GM19238 (cell line): ENCODE measurements at regions not wholly inside any gene's neighbourhood (a gene's known extent, or its start where the extent isn't known, plus 50 kb on each side); places are given as distances from the start of the nearest gene placed in this dataset.
"Not testable (repeated sequence)": the region's sequence is repeated elsewhere in the genome, so short reads cannot be mapped to it uniquely, and the experiment has no call there.

Experiments used
- DNase-seq: peaks from one replicate; pipeline ENCODE4 v3.0.0; 2011; ENCODE audit warnings: low spot score; ENCODE audit not compliant: insufficient read length

DNA sequence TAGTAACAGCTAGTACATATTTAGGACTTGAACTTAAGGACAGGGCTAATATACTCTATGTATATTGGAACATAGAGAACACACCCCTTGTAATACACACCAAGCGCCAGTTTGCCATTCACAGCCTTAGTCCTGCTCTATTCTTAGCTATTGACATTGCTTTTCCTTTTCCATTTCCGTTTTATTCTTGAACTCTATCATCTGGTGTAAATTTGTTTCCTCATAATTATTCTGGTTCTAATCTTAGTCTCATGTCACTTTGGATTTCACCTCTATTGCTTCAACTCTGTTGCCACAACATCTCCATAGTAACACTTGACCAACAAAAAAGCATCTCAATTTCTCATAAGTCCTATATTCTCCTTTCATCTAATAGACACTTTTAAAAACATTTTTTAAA, 225.7 kb downstream of the PHLDA1 start:
- DNase-seq = no peak

DNA sequence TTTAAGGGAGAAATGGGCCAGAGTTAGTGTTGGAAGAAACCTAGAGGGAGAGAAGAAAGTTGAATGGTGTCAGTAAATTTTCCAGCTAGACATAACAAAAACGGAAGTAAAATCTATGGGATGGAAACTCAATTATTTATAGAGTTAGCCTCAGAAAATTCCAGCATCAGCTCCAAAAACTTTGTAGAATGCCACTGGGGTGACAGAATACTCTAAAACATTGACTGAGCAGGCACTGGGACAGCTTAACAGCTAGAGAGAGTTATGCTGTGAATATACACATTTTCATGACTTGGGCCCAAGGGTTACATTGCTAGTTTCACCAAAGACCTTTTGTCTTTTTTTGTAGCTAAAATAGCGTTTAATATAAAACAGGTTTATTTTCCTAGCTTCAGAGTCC, 226.3 kb downstream of the PHLDA1 start:
- DNase-seq = no peak

DNA sequence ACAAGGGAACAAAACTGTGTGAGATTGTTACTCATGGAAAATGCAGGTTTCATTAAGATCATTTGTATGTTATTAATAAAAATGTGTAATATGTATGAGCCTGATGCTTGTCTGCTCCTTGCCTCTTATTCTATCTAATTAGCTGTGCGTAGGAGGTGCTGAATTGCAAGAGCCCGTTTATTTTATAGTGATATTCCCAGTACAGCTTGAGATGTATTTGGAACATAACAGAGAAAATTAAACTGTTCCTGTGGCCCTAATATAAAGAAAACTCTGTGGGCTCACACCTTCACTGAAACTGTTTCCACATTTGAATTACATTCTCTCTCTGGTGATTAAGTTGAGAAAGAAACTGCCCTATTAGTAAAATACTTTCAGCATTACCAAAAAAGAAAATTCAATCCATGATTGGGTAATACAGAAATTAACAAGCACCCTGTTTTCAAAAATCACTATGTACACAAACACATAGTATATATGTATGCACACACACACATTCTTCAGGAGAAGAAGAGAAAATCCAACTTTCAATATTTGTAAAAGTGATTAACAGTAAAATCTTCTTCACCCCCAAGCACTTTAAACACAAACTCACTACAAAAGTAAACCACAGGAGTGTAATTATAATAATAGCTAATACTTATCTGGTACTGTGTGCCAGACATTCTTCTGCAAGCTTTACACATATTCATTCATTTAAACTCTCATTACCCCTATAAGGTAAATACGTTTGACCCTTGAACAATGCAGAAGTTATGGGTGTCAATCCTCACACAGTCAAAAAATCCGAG, 233.2 kb downstream of the PHLDA1 start:
- DNase-seq = no peak

DNA sequence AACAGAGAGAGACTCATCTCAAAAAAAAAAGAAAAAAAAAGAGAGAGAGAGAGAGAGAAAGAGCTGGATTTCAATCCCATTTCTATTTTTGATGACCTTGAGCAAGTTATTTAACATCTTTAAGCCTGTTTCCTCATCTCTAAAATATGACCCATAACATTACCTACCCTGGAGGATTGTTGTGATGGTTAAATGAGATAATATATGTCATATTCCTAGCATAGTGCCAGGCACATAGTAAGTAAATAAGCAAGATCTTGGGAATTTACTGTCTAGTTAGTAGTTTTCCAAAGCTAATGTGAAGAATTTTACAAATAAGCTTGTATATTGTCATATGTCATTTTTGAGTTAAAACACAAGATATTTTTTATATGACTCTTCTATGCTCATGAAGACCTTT, 236.5 kb downstream of the PHLDA1 start:
- DNase-seq = no peak

DNA sequence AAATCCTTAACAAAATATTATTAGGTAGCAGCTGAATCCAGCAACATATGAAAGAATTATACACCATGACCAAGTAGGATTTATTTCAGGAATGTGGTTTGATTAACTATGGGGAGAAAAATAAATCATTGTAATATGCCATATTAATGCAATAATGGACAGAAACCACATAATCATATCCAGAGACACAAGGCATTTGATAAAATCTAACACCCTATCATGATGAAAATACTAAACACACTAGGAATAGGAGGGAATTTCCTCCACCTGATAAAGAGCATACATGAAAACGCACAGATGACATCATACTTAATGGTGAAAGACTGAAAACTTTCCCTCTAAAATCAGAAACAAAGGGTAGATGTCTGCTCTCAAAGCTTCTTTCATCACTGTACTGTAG, 238.9 kb downstream of the PHLDA1 start:
- DNase-seq = no peak

DNA sequence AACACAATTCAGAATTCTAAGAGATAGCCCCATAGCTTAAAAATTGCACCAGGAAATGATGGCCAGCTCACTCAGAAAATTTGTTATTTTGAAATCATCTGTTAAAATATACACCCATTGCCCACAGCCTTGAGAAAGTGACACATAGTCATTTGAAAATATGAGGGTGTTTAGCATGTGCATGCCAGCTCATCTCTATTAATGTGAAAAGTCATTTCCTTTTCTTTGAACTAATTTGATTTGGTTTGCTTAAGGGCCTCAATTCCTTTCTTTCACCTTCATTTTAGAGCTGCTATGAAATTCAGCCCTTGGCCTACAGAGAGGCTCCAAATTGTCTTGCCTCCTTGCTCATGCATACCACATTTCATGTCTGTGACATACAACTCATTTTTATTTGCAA, 241.4 kb downstream of the PHLDA1 start:
- DNase-seq = no peak

DNA sequence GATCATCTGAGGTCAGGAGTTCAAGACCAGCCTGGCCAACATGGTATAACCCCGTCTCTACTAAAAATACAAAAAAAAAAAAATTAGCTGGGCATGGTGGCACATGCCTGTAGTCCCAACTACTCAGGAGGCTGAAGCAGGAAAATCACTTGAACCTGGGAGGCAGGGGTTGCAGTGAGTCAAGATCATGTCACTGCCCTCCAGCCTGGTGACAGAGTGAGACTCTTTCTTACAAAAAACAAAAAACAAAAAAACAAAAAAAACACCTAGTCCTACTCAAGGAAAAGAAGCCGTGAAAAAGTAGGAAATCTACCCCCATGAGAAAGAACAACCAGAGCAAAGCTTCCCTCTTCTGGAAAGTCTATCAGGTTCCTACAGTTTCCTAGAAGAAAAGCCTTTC, 244.4 kb downstream of the PHLDA1 start:
- DNase-seq = not testable (repeated sequence)

DNA sequence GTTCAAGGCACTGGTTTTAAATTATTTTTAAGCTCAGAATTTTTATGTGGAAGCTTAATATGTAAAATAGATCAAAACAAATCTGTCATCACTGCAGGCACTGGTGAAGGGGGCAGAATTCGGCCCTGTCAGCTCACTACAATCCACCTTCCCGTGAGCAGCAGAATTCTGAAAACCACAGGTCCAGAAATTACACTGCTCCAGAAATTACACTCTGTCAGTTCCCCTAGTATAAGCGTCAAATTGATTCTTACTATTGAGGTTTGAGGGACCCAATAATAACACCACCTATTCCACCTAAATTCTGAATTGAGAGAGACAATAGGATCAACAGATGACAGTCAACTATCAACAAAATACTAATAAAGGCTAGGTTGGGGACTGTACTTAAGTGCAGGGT, 245.5 kb downstream of the PHLDA1 start:
- DNase-seq = no peak

DNA sequence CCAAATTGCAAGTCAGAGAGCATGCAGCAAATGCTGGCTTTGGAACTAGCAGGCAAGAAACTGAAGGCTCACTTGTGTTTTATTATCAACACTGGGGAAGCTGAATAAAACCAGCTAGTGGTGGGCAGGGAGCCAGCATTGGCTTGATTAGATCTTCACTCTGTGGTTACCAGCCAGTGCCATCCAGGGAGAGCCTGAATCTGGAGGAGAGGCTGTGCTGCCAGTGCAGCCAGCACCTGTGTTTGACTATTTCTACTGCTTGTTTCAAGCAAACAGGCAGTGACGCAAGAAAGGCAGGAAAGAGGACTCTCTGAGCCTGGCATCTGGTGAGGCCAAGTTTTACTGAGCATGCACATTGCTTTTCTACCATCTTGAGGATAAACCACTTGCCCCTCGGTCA, 247.0 kb downstream of the PHLDA1 start:
- DNase-seq = no peak

DNA sequence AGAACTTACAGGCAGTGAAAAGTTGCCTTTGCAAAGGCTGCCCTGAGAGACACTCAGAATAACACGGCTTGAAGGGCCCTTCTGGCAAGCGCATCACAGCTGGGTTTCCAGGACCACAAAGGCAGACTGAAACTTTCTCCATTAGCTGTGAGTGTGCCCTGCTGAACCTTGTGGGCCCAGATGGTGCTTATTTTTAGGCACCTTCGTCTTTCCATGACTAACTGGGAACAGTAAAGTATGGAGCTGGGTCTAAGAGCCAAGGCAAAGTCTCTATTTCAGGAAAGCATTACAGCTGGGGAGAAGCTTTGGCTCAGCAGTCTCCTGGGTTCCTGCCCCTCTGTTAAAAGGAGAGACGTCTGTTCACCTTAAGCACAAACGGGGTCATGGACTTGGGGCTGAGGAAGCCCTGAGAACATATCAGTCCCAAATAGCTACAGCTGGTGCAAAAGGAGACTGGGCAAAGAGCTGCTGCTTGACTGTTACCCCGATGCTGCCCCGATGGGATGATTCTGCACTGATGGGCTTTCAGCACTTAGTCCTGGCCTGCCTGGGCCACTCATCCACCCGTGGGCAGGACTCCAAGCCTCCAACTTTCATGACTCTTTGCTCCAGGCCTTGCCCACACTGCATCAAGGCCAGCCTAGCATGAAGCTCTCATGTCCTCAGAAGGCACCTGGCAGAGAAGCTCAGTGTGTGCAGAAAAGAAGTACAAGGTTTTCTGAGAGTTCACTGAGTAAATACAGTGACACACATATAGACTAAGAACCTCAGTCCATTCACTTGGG, 248.3 kb downstream of the PHLDA1 start:
- no peak for DNase-seq

DNA sequence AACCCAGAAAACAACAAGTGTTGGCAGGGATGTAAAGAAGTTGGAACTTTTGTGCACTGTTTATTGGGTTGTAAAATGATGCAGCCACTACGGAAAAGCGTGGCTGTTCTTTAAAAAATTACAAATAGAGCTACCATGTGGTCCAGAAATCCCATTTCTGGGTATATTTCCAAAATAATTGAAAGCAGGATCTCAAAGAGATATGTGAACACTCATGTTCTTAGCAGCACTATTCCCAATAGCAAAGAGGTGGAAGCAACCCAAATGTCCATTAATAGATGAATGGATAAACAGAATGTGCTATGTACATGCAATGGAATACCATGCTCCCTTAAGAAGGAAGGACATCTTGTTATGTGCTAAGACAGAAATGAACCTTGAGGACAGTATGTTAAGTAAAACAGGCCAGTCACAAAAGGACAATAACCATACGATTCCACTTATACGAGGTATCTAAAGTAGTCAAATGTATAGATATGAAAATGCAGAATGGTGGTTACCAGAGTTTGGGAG, 249.5 kb downstream of the PHLDA1 start:
- no peak for DNase-seq

DNA sequence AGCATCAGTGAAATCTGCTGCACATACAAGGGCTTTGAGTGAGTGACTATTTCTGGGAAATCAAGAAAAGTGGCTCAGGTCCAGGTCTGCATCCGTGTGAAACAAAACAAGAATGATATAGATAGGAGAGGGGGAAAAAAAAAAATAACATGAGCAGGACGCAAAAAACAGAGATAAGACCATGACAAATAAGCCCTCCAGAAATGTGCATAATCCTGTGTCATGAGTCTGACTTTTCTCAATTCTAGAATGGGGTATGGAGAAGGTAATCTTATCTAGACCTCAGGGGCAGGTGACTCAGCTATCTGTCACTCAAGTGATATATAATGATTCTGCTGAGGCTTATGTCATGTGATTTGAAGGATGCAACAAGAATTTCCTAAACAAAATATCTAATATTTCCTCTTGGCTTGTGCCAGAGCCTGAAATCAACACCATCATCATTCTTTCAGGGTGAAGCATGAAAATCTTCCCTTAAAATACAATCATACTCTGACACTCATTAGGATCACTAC, 250.0 kb downstream of the PHLDA1 start:
- no peak for DNase-seq

DNA sequence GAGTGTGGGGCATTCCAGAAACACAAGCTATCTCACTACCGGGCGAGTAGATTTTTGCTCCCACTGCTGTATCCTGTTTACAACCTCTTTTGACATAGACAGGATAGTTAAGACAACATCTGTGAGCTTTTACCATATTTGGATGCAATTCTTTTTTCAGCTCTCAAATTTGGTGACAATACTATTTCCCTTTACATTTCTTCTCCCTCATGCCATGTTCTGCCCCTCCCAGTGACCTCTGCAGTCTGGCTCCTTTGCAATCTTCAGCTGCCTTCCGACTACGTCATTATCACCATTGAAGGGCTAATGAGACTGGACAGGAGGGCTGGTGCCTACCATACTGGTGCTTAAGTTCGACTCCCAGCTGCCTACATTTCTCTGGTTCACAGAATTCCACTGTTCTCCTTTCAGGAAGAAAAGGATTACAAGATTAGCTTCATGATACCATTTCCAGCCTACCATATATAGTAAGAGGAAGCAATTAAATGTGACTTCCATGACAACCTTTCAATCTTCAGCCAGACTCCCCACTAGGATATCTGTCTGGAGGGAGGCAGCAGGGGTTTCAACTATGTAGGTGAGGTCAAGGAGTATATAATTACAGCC, 251.6 kb downstream of the PHLDA1 start:
- no peak for DNase-seq

DNA sequence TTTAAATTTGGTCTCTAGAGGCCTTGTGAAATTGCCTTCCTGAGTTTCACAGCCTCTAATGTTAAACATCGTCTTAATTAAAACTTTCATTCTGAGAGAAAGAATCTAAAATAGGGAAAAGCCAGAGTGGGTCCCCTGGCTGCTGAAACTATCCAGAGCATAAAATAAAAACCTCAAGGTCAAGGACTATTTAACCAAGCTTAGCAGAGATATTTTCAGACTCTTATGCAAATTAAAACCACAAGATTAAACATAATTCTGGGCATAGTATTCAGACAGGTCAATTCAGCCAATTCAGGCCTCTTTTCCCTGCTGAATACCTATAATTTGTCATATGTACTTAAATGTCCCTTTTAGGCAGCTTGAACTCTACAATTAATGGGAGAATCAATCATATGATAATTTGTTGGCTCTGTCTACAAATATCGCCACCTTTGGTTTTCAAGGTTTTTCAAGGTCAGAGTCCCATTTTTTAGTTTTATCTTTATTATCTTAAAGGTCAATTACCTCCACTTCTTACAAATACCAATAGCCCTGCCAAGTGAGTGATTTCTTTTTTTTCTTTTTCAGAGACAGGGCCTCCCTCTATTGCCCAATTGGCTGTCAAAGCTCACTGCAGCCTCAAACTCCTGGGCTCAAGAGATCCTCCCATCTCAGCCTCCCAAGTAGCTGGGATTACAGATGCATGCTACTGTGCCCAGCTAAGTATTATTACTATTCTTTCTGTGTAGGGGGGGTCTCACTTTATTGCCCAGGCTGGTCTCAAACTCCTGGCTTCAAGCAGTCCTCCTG, 257.1 kb downstream of the PHLDA1 start:
- no peak for DNase-seq

DNA sequence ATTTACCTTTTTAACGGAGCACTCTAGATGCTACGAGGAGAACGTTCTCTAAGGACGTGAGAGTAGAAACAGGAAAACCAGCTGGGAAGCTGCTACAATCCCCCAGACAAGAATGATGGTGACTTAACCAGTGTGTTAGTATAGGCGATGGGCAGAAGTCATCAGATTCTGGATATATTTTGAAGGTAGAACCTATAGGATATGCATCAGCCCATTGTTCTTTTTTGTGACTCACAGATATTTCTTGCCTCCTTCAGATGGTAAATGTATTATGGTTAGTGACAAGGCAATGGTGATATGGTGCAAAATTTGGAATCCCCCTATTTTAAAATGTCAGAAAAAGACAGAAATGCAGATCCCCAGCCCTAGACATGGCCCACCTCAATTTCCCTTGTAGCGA, 258.2 kb downstream of the PHLDA1 start:
- DNase-seq = no peak

DNA sequence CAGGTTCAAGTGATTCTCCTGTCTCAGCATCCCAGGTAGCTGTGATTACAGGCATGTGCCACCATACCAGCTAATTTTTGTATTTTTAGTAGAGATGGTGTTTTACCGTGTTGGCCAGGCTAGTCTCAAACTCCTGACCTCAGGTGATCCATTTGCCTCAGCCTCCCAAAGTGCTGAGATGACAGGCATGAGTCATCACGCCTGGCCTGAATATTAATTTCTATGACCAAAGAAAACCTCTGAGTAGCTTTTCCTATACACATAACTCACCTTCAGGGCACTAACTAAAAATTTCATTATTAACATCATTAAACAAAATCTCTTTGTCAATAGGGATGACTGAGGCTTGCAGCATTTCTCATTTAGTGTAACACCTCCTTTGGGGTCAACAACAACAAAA, 259.6 kb upstream of the KRR1 start:
- no peak for DNase-seq

DNA sequence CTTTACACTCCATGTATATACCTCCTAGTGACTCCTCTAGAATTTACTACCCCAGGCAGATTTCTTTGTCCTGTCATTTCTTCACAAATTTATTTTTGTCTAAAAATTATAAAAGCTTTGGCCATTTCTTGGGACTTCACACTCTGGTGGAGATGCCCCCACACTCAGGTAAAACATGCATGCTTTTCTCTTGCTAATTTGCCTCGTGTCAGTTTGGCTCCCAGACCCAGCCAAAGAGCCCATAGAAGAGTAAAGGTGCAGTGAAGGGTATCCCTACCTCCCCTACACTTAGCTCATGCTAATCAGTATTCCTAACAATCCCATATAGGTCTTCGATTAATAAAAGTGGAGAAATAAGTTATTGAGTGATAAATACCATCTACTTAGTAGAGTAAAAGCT, 256.5 kb upstream of the KRR1 start:
- no peak for DNase-seq

DNA sequence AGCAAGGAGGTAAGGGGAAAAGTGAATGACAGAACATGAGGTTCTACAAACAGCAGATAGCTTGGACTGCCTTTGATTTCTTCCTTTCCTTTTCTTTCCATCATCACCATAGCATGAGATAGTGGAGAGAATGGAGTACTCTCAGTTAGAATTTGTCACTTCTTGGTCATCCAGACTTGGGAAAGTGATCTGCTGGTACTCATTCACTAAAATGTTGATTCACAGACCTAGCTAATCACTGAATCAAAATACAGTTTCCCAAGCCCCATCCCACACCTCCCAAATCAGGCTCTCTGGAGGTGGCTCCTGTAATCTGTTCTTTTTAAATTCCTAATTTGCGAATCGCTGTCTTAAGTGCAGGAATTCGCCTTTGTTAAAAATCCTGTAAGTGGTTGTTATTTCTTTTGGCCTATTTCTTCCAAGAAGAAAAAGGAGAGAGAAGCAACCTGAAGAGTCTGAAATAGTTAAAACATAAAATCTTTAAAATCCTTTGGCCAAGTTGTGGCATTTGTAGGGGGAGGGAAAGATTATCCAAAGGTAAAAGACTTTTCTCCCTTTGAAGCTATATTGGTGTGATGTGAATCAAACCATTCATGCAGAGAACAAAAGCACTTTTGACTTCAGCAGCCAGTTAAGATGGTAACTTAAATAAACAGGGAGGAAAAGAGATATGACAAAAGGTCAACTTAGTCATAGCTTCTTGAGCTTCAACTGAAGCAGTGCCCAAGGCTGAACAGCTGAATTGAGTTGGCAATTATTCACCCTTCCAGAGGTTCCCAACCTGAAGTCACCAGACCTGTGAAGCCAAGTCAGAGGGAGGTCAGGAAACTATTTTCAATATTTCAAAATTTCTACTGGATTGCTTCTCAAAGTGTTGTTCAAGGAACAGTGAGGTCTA, 255.1 kb upstream of the KRR1 start:
- DNase-seq = no peak

DNA sequence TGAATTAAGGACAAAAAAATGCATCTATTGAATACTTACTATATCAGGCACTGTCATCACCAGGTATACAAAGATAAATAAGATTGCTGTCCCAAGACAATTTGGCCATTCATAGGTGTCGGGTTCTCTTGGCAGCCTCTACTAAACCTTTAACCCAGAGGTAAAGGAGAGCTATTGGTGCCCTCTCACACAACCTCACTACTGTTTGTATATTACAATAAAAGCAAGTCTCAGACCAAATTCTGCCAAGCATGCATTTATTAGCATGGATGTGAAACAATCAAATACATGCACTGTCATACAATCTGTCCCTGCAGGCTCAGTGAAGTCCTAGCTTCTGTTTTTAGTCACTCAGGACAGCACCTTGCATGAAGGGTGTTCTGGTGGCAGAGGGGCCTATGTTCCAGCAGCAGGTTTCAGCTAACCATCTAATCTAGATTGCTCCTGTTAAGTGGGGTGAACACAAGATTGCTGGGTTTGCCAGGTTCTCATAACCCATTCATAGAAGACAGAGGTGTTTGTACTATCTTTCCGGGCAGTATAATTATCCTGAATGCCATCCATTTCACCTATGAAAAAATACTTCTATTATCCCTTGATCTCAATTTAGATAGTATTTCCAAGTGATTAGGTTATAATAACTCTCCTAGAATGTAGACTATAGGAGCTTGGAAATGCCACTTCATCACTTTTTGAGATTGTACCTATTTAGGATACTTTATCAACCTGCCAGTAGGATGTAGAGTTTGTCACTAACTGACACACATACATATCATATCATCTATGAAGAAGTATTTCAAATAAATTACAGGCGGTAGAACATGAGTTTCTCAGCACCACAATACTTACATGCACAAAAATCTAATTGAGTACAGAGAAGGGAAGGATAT, 254.0 kb upstream of the KRR1 start:
- DNase-seq = no peak
